DOHH2 (cell line): ENCODE measurements at regions not wholly inside any gene's neighbourhood (a gene's known extent, or its start where the extent isn't known, plus 50 kb on each side); places are given as distances from the start of the nearest gene placed in this dataset.

Source experiments
- H3F3A ChIP-seq: fragments of 200-600 bp; sonication (generic), shearing (Covaris generic); 2 replicates; pipeline ENCODE4 v1.6.0; 2016; ENCODE audit warnings: antibody characterized with exemption, mild to moderate bottlenecking; ENCODE audit not compliant: control insufficient read depth, insufficient read depth
- H3K27ac ChIP-seq: fragments of 200-600 bp; sonication (generic); 2 replicates; pipeline ENCODE4 v1.5.1; 2014; ENCODE audit warnings: low read depth, mild to moderate bottlenecking, low read length, moderate library complexity
- H3K27me3 ChIP-seq: fragments of 200-600 bp; sonication (generic); 2 replicates; pipeline ENCODE4 v1.6.1; 2014; ENCODE audit warnings: mild to moderate bottlenecking, low read length, mixed read lengths; ENCODE audit not compliant: control insufficient read depth
- H3K36me3 ChIP-seq: fragments of 200-600 bp; sonication (generic); 2 replicates; pipeline ENCODE4 v1.6.1; 2014; ENCODE audit warnings: mild to moderate bottlenecking, low read length, moderate library complexity, mixed read lengths; ENCODE audit not compliant: control insufficient read depth
- H3K4me1 ChIP-seq: fragments of 200-600 bp; sonication (generic); 2 replicates; pipeline ENCODE4 v1.6.1; 2014; ENCODE audit warnings: mild to moderate bottlenecking, low read length, mixed read lengths; ENCODE audit not compliant: control insufficient read depth
- H3K4me2 ChIP-seq: fragments of 200-600 bp; sonication (generic); 2 replicates; pipeline ENCODE4 v1.6.0; 2014; ENCODE audit warnings: mild to moderate bottlenecking, low read length, moderate library complexity
- H3K4me3 ChIP-seq: fragments of 200-600 bp; sonication (generic); 2 replicates; pipeline ENCODE4 v1.5.1; 2014; ENCODE audit warnings: mild to moderate bottlenecking, low read length, mixed read lengths
- H3K79me2 ChIP-seq: fragments of 200-600 bp; sonication (generic); 2 replicates; pipeline ENCODE4 v1.6.1; 2014; ENCODE audit warnings: mild to moderate bottlenecking, low read length, mixed read lengths; ENCODE audit not compliant: control insufficient read depth
- H3K9me2 ChIP-seq: fragments of 200-600 bp; sonication (generic); replicated peaks from 2 replicates; pipeline ENCODE4 v1.6.1; 2014; ENCODE audit warnings: mild to moderate bottlenecking, low read length, mixed read lengths; ENCODE audit not compliant: control insufficient read depth
- H3K9me3 ChIP-seq: fragments of 200-600 bp; sonication (generic); 2 replicates; pipeline ENCODE4 v1.6.1; 2014; ENCODE audit warnings: antibody characterized with exemption, low read length, mixed read lengths; ENCODE audit not compliant: control insufficient read depth, insufficient read depth
- H4K20me1 ChIP-seq: fragments of 200-600 bp; sonication (generic); 2 replicates; pipeline ENCODE4 v1.6.0; 2014; ENCODE audit warnings: low read depth, mild to moderate bottlenecking, antibody characterized with exemption, low read length, moderate library complexity; ENCODE audit not compliant: control insufficient read depth, insufficient read depth
- CTCF ChIP-seq: fragments of 200-600 bp; sonication (generic); IDR thresholded peaks from one replicate; pipeline ENCODE4 v1.5.1; 2014; ENCODE audit warnings: antibody characterized with exemption, mild to moderate bottlenecking, low read depth, low read length; ENCODE audit not compliant: poor library complexity, severe bottlenecking
- EZH2phosphoT487 ChIP-seq: fragments of 200-600 bp; sonication (generic); IDR thresholded peaks from 2 replicates; pipeline ENCODE4 v1.6.1; 2017; ENCODE audit warnings: borderline replicate concordance, mild to moderate bottlenecking, antibody characterized with exemption, low read length, moderate library complexity, mixed read lengths

DNA sequence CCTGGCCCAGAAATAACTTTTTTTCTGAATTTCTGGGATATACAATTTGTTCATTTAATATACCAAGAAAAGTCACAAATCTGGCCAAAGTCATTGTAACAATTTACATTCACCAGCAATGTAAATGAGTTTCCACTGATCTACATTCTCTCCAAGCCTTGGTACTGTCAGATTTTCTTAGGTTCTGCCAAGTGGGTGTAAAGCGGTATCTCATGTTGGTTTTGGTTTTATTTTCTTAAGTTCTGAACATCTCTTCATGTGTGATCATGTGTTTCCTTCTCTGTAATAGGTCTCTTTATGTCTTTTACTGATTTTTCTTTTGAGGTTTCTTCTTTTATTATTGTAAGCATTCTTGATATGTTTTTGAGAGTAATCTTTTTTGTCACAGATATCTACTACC, 235.6 kb upstream of the COL8A1 start:
- H4K20me1 ChIP-seq: no peaks in the 10 kb centered on the region
- peaks cover 10% of the 10 kb centered on the region; the same call in 1 of the 2 replicates for H3K9me3 ChIP-seq
- no peaks in the 10 kb centered on the region for H3K4me1 ChIP-seq
- H3K79me2 ChIP-seq: no peaks in the 10 kb centered on the region
- no peak overlapping the region for H3K27ac ChIP-seq
- no peak overlapping the region for H3K4me3 ChIP-seq
- no peaks in the 10 kb centered on the region for H3K9me2 ChIP-seq
- no peaks in the 10 kb centered on the region for H3K27me3 ChIP-seq
- no peak overlapping the region for H3K4me2 ChIP-seq
- no peaks in the 10 kb centered on the region for H3F3A ChIP-seq
- H3K36me3 ChIP-seq: no peaks in the 10 kb centered on the region
- TF ChIP-seq CTCF: no peak
- TF ChIP-seq EZH2phosphoT487: no peak

DNA sequence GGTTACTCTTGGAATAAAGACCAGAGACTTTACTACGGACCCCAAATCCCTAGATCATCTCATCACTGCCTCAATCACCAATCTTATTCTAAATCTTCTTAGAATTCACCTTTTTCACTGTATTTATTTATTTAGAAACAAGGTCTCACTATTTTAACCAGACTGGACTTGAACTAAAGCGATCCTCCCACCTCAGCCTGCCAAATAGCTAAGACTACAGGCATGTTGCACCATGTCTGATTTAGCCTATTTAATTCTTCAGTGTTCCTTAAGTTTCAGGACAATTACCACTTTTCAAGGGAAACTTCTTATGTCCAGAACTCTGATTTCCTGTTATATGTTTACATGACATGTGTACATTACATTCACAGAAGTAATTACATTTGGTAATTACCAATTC, 238.0 kb upstream of the COL8A1 start:
- no peaks in the 10 kb centered on the region for H4K20me1 ChIP-seq
- no peaks in the 10 kb centered on the region for H3K27me3 ChIP-seq
- no peaks in the 10 kb centered on the region for H3K36me3 ChIP-seq
- H3K4me3 ChIP-seq: no peak overlapping the region
- no peaks in the 10 kb centered on the region for H3K79me2 ChIP-seq
- no peaks in the 10 kb centered on the region for H3K4me1 ChIP-seq
- no peak overlapping the region for H3K4me2 ChIP-seq
- no peak for TF ChIP-seq CTCF
- TF ChIP-seq EZH2phosphoT487: no peak
- no peaks in the 10 kb centered on the region for H3F3A ChIP-seq
- H3K27ac ChIP-seq: no peak overlapping the region
- H3K9me3 ChIP-seq: peaks cover 13% of the 10 kb centered on the region; the same call in 1 of the 2 replicates
- no peaks in the 10 kb centered on the region for H3K9me2 ChIP-seq

GRCh38 chr3:99396651-99397275, 241.6 kb upstream of the COL8A1 start:
- no peaks in the 10 kb centered on the region for H3F3A ChIP-seq
- H3K79me2 ChIP-seq: no peaks in the 10 kb centered on the region
- H3K36me3 ChIP-seq: no peaks in the 10 kb centered on the region
- no peaks in the 10 kb centered on the region for H3K4me1 ChIP-seq
- H3K4me3 ChIP-seq: no peak overlapping the region
- no peak for TF ChIP-seq EZH2phosphoT487
- TF ChIP-seq CTCF: no peak
- H3K4me2 ChIP-seq: no peak overlapping the region
- H3K9me2 ChIP-seq: no peaks in the 10 kb centered on the region
- H3K27me3 ChIP-seq: no peaks in the 10 kb centered on the region
- peaks cover 13% of the 10 kb centered on the region; the same call in 1 of the 2 replicates for H3K9me3 ChIP-seq
- no peaks in the 10 kb centered on the region for H4K20me1 ChIP-seq
- H3K27ac ChIP-seq: no peak overlapping the region
